ENCODE measurements at regions not wholly inside any gene's neighbourhood (a gene's known extent, or its start where the extent isn't known, plus 50 kb on each side); places are given as distances from the start of the nearest gene placed in this dataset.

DNA sequence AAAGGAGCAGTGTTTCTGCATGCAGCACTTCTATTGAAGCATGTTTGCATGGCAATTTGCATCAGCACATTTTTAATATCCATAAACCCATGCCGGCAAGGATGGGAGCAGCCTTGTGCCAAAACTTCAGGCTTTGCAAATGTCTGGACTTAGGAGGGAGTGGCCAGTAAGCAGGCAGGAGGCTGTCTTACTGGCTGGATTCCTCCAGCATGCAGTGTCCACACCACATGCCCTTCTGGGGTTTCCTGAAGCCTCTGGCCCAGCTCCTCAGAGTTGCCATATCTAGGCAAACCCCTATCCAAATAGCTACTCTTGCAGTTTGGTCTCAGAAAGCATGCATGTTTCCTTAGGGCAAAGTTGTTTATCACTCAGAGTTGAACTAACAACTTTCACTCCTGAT lies 139.1 kb upstream of the MRPS22 start:
- no peaks in the 10 kb centered on the region for H3K4me1 ChIP-seq
- DNase-seq, result no peak
- TF ChIP-seq, protein P1, sequence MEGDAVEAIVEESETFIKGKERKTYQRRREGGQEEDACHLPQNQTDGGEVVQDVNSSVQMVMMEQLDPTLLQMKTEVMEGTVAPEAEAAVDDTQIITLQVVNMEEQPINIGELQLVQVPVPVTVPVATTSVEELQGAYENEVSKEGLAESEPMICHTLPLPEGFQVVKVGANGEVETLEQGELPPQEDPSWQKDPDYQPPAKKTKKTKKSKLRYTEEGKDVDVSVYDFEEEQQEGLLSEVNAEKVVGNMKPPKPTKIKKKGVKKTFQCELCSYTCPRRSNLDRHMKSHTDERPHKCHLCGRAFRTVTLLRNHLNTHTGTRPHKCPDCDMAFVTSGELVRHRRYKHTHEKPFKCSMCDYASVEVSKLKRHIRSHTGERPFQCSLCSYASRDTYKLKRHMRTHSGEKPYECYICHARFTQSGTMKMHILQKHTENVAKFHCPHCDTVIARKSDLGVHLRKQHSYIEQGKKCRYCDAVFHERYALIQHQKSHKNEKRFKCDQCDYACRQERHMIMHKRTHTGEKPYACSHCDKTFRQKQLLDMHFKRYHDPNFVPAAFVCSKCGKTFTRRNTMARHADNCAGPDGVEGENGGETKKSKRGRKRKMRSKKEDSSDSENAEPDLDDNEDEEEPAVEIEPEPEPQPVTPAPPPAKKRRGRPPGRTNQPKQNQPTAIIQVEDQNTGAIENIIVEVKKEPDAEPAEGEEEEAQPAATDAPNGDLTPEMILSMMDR (IDR thresholded peaks at IDR 0.05; ENCODE audit: low read depth, low read length), result no peak
- no peak overlapping the region for H3K4me3 ChIP-seq (ENCODE audit: low read depth, low read length)
- H3K9me3 ChIP-seq, result no peaks in the 10 kb centered on the region
- H3K27me3 ChIP-seq, result no peaks in the 10 kb centered on the region
- H3K36me3 ChIP-seq, result no peaks in the 10 kb centered on the region

DNA sequence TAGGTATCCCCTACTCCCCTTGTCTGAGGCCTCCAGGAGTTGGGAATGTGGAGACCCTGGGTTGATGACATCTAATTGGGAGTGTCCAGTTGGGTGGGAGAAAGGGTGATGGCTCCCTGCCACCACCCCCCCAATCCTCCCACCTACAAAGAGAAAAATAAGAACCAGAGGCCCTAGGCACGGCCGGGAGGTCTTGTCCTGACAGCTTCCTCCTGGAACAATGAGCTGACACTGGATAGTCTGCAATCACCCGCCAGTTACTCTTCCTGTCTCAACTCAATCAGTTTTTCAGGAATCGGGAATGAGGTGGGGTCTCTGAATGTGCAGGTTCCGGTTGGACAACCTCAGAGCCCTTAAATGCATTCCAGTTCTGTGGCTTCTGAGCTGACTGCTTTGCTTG lies 129.9 kb upstream of the MRPS22 start:
- Histone ChIP-seq H3K36me3 (no peaks in the 10 kb centered on the region), H3K9me3 (no peaks in the 10 kb centered on the region), H3K27me3 (peaks cover 23% of the 10 kb centered on the region), H3K4me3 (ENCODE audit: low read depth, low read length) (no peak overlapping the region), H3K4me1 (no peaks in the 10 kb centered on the region)
- TF ChIP-seq, protein P1 (IDR thresholded peaks at IDR 0.05; ENCODE audit: low read depth, low read length), result no peak
- no peak for DNase-seq

DNA sequence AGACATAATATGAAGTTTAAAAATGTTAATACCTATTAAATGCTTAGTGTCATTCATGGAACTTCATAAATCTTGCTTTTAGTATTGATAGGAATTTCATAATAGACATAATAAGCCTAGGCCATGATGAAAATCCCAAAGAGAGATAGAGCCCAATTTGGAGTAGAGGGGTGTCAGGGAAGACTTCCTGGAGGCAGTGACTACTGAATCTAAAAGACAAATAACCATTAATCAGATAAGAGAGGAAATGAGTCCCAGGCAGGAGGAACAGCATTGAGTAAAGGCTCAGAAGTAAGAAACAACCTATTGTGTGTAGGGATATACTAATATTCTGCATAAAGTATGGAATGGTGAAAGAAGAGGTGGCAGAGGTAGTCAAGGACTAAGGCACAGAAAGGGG lies 126.9 kb upstream of the MRPS22 start:
- H3K4me1 ChIP-seq, result no peaks in the 10 kb centered on the region
- DNase-seq, result no peak

DNA sequence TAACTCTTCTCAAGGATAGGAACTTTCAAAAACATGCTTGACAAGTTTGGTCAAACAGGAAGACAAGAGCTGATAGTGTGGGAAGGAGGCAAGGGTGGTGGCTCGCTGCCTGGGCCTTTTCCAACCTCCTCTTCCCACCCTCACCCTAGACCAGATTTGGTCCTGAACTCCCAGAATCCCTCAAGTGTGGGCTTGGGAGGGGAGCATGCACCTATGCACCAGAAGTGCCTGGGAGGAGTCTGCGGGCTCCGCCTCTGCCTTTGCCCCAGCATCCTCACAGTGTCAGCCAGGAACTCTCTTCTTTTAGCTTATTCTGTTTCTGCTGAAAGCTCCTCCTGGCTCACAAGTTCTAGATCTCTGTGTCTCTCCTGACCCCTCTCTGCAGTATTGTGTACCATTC lies 126.2 kb upstream of the MRPS22 start:
- DNase-seq, result no peak
- Histone ChIP-seq H3K4me1 (no peaks in the 10 kb centered on the region), H3K27me3 (peaks cover 31% of the 10 kb centered on the region), H3K9me3 (no peaks in the 10 kb centered on the region), H3K4me3 (ENCODE audit: low read depth, low read length) (no peak overlapping the region), H3K36me3 (no peaks in the 10 kb centered on the region)
- TF ChIP-seq, protein P1 (IDR thresholded peaks at IDR 0.05; ENCODE audit: low read depth, low read length), result no peak

More for the DNA sequence above, 126.9 kb upstream of the MRPS22 start:
- H3K36me3 ChIP-seq, result no peaks in the 10 kb centered on the region
- H3K4me3 ChIP-seq (ENCODE audit: low read depth, low read length), result no peak overlapping the region
- TF ChIP-seq, protein P1 (IDR thresholded peaks at IDR 0.05; ENCODE audit: low read depth, low read length), result no peak
- H3K9me3 ChIP-seq, result no peaks in the 10 kb centered on the region
- peaks cover 31% of the 10 kb centered on the region for H3K27me3 ChIP-seq

DNA sequence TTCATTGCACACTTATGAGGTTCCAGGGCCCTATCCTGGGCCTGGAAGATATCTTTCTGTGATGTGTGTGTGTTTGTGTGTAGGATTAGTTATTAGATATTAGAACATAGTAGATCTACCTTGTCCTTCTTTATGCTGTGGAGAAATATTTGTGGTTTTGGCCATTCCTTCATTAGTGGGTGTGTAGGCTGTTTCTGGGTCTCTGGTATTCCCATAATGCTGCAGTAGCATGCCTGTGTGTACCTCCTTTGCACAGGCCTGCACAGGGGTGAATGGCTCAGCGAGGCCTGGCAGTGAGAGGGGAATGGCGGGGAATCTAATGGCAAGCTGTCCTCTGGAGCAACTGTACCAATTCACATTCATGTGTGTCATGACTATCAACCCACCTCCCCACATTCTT lies 125.8 kb upstream of the MRPS22 start:
- TF ChIP-seq, protein P1 (IDR thresholded peaks at IDR 0.05; ENCODE audit: low read depth, low read length), result no peak
- no peak overlapping the region for H3K4me3 ChIP-seq (ENCODE audit: low read depth, low read length)
- H3K36me3 ChIP-seq, result no peaks in the 10 kb centered on the region
- no peaks in the 10 kb centered on the region for H3K4me1 ChIP-seq
- H3K9me3 ChIP-seq, result no peaks in the 10 kb centered on the region
- H3K27me3 ChIP-seq, result peaks cover 31% of the 10 kb centered on the region
- DNase-seq, result no peak

DNA sequence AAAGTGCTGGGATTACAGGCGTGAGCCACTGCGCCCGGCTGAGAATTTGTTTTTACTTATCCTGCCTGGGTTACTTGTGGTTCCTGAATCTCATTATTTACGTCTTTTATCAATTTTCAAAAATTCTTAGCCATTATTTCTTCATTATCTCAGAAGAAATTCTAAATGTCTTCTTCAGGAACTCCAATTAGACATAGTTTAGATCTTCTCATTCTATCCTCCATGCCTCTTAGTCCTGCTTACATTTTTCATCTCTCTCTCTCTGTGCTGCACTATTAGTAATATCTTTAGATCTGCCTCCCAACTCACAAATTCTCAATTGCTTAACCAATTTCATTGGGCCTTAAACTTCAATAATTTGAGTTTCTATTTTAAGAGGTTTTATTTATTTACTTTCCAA lies 124.4 kb upstream of the MRPS22 start:
- H3K4me1 ChIP-seq, result no peaks in the 10 kb centered on the region
- no peak overlapping the region for H3K4me3 ChIP-seq (ENCODE audit: low read depth, low read length)
- no peaks in the 10 kb centered on the region for H3K36me3 ChIP-seq
- TF ChIP-seq, protein P1 (IDR thresholded peaks at IDR 0.05; ENCODE audit: low read depth, low read length), result no peak
- peaks cover 27% of the 10 kb centered on the region for H3K27me3 ChIP-seq
- no peak for DNase-seq
- no peaks in the 10 kb centered on the region for H3K9me3 ChIP-seq
